HUDEP-2 (cell line): ENCODE measurements at regions not wholly inside any gene's neighbourhood (a gene's known extent, or its start where the extent isn't known, plus 50 kb on each side); places are given as distances from the start of the nearest gene placed in this dataset.

ENCODE experiments used
- DNase-seq, 76 experiments: peaks; one replicate each; lab custom pipeline; 2025; ENCODE audit not compliant: unreplicated experiment in 76 of 76; lab: John Stamatoyannopoulos, UW

- no peak for DNase-seq
These were observed 210.7 kb upstream of the ATP2B1 start for GRCh38 chr12:89919241-89919906.

- no peak for DNase-seq
These were observed 209.7 kb upstream of the ATP2B1 start for GRCh38 chr12:89918172-89918846.

GRCh38 chr12:89909753-89910152 is 201.1 kb upstream of the ATP2B1 start:
- no peak for DNase-seq

- DNase-seq, result no peak
These were observed 199.0 kb upstream of the ATP2B1 start for GRCh38 chr12:89907659-89908058.

- DNase-seq, result no peak
These were observed 198.2 kb upstream of the ATP2B1 start for GRCh38 chr12:89906824-89907223.

- no peak for DNase-seq
These were observed 197.5 kb upstream of the ATP2B1 start for GRCh38 chr12:89906178-89906577.

GRCh38 chr12:89901906-89902642 is 193.4 kb upstream of the ATP2B1 start:
- DNase-seq, result no peak

GRCh38 chr12:89901319-89901718 is 192.7 kb upstream of the ATP2B1 start:
- DNase-seq, result no peak

GRCh38 chr12:89899651-89900050 is 191.0 kb upstream of the ATP2B1 start:
- no peak for DNase-seq

- no peak for DNase-seq
These were observed 187.0 kb upstream of the ATP2B1 start for GRCh38 chr12:89895591-89895990.

GRCh38 chr12:89895101-89895500 is 186.5 kb upstream of the ATP2B1 start:
- DNase-seq, result no peak

GRCh38 chr12:89893972-89894706 is 185.5 kb upstream of the ATP2B1 start:
- DNase-seq, result no peak

GRCh38 chr12:89892436-89892835 is 183.8 kb upstream of the ATP2B1 start:
- no peak for DNase-seq

- DNase-seq, result no peak
These were observed 183.3 kb upstream of the ATP2B1 start for GRCh38 chr12:89891933-89892332.

GRCh38 chr12:89890161-89890560 is 181.5 kb upstream of the ATP2B1 start:
- DNase-seq, result no peak

- no peak for DNase-seq
These were observed 180.4 kb upstream of the ATP2B1 start for GRCh38 chr12:89889062-89889461.

- DNase-seq, result no peak
These were observed 176.3 kb upstream of the ATP2B1 start for GRCh38 chr12:89884952-89885351.

- DNase-seq, result no peak
These were observed 175.8 kb upstream of the ATP2B1 start for GRCh38 chr12:89884416-89884898.

- no peak for DNase-seq
These were observed 175.2 kb upstream of the ATP2B1 start for GRCh38 chr12:89883630-89884389.

GRCh38 chr12:89882792-89883191 is 174.2 kb upstream of the ATP2B1 start:
- DNase-seq, result no peak
